ENCODE measurements at regions not wholly inside any gene's neighbourhood (a gene's known extent, or its start where the extent isn't known, plus 50 kb on each side); places are given as distances from the start of the nearest gene placed in this dataset.
"Not testable (repeated sequence)": the region's sequence is repeated elsewhere in the genome, so short reads cannot be mapped to it uniquely, and the experiment has no call there.

DNA sequence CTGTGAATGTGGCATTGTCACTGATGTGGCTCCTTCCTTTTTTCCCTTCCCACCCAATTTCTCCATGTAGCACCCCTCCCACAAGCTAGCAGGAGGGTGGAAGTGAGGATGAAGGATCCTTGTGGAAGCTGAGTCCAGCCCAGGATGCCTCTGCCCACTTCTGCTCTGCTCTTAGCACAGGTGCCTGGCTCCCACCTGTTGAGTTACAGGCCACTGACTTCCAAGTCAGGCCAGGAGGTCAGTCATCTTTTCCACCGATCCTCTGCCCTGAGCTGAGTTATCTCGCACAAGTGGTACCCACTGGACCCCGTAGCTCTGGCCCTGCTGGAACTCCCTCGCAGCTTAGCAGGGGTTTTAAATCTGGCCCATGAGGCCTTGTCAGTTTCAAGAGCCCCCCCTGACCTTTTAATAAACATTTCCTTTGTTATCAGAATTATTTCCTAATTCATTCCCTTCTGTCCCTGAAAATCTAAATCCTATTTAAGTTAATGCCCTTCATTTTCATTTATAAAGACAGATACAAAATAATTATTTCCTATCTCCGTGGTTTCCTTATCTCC lies 125.3 kb upstream of the CADM1 start:
- no peak for DNase-seq (ENCODE audit: low spot score)

DNA sequence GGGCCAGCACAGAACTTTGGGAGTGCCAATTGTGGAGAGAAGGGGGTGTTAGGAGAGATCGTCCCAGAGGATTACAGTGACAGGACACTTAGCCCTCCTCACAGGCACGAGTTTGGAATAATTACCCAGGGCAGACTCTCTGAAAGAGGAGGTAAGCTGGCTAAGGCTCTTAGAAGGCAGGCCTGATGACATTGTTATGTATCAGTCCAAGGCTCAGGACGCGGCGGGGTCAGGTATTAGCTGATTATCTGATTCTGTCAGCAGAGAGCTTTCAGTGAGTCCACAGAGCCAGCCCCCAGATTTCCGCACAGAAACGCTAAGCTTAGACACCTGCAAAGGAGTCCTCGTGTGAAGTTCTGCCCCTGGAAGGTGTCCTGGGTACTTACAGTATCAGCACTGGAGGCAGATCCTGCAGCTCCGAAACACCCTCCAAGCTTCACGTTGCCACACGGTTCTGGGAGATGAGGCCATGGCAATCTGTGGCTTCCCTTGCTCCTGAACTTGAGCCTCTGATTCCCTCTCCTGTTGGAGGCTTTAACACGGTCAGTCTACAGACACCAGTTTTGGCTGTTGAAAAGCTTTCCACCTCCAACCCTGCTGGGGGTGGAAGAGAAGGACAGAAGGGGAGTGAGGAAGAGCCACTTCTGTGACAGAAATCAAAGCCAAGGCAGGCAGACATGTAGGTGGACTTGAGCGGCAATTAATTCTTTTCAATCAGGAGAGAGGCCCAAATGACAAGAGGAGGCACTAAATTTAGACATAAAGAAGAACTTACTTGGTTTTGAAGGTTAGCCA lies 123.6 kb upstream of the CADM1 start:
- no peak for DNase-seq (ENCODE audit: low spot score)

DNA sequence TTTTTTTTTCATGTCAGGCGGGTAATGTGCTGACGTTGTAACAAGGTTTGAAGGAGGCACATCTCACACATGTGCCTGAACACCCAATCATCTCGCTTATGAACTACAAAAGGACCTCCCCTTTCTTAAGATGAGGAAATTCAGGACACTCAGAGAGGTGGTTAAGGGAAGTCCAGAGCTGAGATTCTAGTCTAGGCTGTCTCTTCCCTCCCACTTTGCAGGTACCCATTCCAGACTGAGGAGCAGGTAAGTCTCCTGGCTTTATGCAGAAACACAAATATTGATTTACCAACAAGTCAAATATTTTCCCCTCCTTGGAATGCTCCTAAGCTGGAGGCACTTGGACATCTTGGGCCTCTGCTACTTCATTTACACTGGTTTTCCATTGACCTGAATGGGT lies 122.9 kb upstream of the CADM1 start:
- no peak for DNase-seq (ENCODE audit: low spot score)

DNA sequence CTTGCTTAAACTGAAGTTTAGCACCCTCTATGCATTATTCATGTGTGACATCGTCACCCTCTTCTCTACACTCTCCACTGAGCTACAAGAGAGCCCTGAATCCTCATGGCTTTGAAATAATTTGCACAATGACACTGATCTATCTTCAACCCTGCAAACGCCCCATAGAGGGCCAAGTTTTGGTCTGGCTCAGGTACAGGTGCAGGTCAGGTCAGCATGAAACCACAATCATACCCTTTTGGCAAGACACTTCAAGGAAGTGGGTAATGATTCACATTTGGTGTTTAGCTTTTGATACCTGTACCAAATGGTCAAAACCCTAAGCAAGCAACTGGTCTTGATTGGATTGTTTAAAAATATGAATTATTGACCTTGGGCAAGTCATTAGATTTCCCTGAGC lies 122.2 kb upstream of the CADM1 start:
- no peak for DNase-seq (ENCODE audit: low spot score)

DNA sequence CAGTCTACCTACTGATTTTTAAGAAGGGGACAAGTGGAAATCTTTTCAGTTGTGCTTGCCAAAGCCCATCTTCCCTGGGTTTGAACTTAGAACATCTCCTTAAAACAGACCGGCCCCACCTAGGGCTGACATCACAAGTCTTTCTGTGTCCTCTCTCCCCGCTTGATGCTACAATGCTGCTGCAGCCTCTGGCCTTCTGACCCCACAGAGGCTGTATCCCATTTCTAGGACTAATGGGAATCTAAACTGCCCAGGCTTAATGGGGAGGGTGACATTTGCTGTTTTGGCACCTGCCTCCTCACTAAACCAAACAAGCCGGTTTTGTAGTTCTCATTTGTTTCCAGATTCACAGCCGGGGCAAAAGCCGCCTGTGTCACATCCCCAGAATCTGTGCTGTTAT lies 121.3 kb upstream of the CADM1 start:
- DNase-seq (ENCODE audit: low spot score) = no peak

DNA sequence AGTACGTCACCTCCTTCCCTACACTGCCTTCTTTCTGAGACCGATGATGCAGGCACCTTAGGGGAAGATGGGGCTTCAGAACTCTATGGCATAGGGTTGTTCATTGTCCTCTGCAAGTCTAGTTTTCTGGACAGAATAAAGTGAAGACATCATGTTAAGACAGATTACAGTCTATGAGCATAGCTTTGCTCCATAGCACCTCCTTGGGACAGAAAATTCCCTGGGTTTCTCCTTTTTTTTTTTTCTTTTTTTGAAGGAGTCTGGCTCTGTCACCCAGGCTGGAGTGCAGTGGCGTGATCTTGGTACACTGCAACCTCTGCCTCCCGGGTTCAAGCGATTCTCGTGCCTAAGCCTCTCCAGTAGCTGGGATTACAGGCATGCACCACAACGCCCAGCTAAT lies 119.8 kb upstream of the CADM1 start:
- DNase-seq (ENCODE audit: low spot score) = no peak

DNA sequence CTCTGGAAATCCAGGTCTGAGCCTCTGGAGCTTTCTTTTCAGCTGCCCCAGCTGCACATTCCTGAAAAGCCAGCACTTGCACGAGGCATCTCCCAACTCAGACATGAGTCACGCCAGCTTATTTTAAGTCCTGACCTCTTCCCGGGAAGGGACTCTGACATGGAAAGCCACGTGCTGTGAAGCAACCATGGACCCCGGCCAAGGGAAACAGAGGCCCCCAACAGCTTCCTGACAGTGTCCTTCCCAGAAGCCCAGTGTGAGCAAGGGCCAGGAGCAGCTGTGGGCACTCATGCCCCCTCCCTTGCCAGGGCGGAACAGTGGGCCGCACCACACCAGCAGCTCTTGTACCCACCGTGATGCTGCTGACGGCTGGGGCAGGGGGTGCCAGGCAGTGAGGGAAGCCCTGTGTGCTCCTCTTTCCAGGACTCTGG lies 118.8 kb upstream of the CADM1 start:
- peak; percentile 90 for DNase-seq (ENCODE audit: low spot score)

DNA sequence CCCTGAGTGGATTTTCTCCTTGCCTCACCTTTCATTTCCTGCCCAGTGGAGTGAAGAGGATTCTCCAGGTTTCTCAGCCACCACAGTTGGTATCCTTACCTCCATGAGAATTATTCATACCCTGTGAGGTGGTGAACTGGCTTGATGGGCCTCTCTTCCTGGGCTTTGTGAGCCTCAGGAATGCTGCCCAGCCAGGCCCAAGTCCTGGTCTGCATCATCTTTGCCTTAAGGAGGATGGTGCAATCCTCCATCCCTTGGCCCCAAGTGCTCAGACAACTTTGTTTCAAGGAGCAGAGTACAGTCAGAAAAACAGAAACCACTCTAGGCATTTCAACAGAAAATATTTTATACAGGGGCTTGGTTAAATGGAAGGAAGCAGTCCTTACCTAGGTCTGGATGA lies 114.2 kb upstream of the CADM1 start:
- DNase-seq (ENCODE audit: low spot score) = no peak

DNA sequence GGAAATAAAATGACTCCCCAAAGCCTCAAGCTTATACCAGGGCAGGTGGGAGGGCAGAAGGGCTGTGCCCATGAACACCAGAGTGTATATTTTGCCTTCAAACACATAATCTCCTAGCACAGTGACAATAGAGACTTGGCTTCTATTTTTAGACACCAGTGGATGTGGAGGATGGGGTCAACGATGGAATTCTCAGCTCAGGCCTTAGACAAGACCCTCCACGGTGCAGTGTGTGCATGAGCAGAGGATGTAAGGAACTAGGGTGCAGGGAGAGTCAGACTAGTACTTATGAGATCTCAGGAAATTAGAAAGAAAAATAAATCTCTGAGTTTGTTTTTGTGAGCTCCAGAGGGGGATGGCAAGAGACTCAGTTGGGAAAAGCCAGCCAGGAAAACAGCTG lies 113.6 kb upstream of the CADM1 start:
- no peak for DNase-seq (ENCODE audit: low spot score)

DNA sequence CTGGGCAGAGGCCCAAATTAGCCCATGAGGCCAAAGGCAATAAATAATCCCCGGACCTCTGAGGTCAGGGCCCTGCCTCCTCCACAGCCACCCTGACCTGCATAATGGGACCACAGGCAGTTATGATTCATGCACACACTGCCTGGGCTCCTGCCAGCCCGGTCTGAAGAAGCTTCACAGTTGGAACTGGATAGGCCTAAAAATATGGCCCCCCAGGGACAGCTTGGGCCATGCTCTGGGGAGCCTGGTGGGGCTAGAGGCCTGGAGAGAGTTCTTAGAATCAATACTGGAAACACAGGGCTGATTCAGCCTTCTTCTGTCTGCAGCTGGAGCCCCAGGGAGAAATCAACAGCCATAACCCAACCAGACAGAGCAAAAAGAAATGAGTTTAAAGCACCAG lies 112.8 kb upstream of the CADM1 start:
- no peak for DNase-seq (ENCODE audit: low spot score)

DNA sequence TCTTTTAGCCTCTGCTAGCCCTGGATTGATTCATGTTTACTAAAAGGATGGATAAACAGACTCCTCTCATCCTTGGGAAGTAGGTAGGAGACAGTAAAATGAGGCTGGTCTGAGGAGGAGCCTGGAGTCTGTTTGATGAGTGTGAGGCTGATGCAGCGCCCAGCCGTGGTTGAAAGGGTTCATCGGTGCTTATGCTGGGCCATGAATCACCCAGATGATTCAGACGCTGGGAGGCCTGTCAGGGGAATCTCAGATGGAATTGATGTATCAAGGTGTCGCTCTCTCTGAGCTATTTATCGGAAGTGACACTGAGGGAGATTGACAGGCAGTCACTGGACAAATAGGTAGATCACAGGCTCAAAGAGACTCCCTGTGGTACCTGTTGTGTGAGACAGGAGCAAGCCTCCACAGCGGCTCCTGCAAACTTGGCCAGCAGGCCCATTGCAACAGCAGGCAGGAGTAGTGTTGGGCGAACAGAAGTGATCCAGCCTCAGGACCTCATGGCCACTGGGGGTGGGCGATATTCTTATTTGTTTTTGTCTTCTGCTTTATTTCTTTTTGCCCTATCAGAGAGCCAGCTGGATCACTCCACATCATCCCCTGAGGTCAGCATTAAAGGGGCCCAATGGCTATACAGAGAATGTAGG lies 109.9 kb upstream of the CADM1 start:
- peak; percentile 29 for DNase-seq (ENCODE audit: low spot score)

DNA sequence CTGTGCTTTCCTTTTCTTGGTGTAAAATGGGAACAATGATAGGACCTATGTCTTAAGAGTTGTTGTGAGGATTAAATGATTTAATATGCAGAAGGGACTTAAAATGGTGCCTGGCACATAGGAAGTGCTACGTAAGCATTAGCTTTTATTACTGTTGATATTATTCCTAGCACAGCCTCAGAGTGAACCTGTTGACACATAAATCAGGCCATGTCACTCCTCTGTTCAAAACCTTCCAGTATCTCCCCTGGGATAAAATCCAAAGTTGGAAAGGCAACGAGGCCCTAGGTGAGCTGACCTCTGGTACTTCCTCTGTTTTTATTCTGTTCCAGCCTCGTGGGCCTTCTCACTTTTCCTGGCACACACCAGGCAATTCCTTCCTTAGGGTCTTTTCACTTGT lies 108.8 kb upstream of the CADM1 start:
- no peak for DNase-seq (ENCODE audit: low spot score)

DNA sequence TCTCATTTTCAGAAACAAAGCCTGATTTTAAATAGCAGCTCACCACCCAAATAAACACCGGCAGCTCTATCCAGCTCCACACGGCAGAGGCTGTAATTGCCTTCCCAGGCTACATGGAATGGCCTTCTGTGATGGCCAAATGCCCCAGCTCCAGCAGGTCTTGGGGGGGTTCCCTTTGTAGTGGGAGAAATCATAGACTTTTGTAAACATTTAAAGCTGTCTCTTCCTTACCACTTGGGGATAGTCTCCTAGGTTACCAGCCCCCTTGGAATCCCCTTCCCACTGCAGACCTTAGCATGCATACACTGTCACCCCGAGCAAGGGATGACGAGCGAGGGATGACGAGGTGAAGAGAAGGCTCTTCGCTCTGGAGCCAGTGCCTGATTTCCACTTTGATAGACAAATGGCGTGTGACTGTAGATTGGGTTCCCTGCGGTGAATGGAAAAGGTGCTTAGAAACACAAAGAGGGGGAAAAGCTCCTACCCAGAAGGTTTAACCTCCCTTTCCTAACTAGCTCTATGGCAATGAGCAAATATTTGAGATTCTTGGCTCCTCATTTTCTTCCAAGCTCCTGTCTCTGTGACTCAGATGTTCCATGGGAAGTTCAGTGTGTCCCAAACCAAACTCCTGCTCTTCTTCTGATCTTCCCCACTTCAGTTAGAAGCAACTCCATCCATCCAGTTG lies 108.0 kb upstream of the CADM1 start:
- no peak for DNase-seq (ENCODE audit: low spot score)

DNA sequence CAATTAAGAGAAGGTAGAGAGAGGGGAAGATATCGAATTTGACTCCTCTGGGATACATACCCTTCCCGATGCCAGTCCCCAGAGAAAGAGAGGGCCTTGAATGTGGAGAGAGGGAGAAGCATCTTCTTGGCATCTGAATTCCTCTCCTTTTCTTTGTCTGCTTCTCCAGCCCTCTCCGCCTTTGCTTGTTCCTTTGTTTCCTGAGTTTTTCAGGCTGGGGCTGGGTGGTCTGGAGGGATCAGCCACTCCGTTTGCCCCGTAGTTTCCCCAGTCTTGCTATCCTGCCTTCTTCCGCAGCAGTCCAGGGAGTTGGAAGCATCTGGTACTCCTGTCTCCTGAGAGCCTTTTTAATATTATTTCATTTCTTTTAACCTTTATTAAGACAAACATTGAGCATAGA lies 107.1 kb upstream of the CADM1 start:
- DNase-seq (ENCODE audit: low spot score) = no peak

DNA sequence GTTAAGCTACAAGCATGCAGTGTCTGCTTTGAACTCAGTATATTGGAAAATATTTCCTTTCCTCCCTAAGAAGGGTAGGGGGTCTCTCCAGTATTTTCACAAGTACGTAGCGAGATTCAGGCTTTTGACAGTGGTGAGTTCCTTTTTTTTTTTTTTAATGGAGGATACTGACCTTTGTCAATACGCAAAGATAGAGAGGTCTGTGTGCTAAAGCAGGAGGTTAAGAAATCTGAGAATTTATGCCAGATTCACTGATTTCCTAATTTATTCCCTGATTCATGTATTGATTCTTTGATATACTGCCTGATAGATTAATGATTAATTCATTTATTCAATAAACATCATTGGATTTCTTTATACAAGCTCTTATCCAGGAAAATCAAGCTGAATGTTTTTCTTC lies 106.7 kb upstream of the CADM1 start:
- DNase-seq (ENCODE audit: low spot score) = no peak

DNA sequence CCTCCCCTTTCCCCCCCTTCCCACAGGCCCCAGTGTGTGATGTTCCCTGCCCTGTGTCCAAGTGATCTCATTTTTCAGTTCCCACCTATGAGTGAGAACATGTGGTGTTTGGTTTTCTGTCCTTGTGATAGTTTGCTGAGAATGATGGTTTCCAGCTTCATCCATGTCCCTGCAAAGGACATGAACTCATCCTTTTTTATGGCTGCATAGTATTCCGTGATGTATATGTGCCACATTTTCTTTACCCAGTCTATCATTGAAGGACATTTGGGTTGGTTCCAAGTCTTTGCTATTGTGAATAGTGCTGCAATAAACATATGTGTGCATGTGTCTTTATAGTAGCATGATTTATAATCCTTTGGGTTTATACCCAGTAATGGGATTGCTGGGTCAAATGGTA lies 106.0 kb upstream of the CADM1 start:
- not testable (repeated sequence) for DNase-seq (ENCODE audit: low spot score)

DNA sequence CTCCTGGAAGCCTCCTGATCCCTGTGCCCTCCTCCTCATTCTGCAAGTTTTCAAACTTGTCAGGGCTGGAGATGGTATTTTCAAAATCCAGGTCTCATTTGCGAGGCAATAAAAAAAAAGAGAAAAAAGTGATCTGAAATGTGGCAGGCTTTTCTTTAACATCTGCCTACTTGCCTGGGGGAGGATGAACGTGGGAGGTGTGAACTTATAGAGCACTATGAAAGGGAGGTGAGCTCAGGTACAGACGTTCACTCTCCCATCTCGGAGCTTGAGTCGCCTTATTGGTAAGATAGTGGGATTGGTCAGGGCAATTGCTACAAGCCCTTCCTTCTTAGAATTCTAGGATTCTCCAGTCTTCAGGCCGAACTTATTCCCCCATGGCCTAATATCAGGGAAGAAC lies 104.8 kb upstream of the CADM1 start:
- DNase-seq (ENCODE audit: low spot score) = no peak

DNA sequence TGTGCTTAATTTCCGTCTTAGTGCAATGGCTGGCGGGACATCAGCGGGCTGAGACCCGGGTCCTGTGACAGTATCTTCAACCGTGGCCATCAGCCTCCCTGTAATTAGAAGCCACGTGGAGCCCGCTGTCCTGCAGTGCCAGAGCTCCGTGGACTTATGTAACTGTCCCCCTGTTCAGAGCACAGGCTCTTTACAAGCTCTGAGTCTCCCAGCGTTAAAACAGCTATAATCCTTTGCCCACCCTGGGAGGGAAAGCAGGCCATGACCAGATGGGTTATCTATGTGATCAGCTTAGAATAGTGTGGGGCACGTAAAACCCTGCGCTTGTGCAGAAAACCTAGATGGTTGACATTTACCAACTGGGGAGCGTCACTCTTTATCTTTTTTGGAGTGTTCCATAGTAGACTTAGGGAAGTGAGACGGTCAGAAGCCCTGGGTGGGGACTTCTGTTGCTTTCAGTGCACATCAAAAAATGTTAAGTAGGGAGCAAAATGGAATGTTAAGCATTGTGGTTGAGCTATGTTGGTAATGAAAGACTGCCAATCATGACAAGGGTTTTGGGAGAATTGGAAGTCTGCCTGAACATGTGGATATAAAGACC lies 103.5 kb upstream of the CADM1 start:
- DNase-seq (ENCODE audit: low spot score) = no peak

DNA sequence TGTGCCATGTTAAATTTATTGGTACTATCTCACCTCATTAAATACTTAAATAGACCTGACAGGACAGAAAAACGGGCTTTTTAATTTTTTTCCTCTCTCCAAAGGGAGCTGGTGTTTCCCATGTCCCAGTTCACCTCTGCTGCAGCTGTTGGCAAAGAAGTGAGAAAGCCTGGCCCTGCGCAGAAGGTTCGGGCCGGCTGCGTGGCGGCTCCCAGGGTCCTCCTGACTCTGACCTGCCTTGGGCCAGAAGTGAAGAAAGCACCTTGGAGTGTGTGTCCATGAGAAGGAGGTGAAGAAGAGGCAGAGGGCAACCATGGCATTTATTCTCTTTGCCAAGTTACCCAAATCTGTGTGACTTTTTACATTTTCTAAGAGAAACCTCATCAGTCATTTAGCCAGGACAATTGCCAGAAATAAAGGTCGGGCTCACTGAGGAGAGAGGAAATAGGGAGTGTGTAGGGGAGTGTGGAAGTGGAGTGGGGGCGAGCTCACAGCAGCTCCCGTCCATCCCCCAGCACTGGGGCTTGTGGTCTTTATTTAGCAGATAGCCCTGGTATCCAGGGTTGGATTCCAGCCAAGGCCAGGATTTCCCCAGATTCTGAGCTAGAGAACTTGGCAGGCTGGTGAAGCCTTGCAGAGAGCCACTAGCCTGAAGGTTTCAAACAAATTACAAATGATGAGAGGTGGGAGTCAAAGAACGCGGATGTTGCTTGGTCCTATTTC lies 102.4 kb upstream of the CADM1 start:
- DNase-seq (ENCODE audit: low spot score) = no peak

DNA sequence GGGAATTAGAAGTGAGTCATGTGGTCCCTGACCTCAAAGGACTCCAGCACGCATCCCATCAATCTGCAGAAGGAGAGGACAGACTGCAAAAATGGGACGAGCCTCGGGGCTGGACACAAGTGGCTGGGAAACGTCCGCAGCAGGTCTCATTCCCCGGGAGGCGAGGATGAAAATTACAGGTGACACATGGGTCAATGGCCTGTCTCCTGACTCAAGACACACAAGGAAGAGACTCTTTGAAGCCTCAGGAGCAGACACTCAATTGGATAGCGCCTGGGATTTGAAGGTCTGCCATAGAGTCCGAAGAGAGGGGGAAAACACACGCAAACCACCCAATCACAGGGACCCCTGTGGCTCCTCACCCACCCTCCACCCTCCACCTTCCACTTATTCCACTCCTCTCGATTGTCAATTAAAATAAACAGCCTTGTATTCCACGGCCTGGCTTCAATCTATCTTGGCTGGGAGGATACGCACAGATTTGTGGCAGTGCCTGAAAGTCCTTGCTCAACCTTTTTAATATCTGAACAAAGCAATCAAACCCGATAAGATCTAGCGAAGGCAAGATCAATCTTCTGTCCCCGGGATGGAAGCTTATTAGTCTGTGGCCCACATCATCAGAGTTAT lies 101.8 kb upstream of the CADM1 start:
- DNase-seq (ENCODE audit: low spot score) = no peak

DNA sequence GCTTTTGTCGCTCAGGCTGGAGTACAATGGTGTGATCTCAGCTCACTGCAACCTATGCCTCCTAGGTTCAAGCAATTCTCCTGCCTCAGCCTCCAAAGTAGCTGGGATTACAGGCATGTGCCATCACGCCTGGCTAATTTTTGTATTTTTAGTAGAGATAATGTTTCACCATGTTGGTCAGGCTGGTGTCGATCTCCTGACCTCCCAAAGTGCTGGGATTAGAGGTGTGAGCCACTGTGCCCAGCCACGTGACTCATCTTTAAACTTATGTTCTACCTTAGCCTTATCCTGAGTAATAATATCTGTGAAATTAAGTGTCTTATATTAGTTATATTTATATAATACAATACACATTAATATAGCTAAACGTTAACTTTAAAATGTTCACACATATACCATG lies 101.2 kb upstream of the CADM1 start:
- DNase-seq (ENCODE audit: low spot score) = not testable (repeated sequence)
